ENCODE measurements at regions not wholly inside any gene's neighbourhood (a gene's known extent, or its start where the extent isn't known, plus 50 kb on each side); places are given as distances from the start of the nearest gene placed in this dataset.

DNA sequence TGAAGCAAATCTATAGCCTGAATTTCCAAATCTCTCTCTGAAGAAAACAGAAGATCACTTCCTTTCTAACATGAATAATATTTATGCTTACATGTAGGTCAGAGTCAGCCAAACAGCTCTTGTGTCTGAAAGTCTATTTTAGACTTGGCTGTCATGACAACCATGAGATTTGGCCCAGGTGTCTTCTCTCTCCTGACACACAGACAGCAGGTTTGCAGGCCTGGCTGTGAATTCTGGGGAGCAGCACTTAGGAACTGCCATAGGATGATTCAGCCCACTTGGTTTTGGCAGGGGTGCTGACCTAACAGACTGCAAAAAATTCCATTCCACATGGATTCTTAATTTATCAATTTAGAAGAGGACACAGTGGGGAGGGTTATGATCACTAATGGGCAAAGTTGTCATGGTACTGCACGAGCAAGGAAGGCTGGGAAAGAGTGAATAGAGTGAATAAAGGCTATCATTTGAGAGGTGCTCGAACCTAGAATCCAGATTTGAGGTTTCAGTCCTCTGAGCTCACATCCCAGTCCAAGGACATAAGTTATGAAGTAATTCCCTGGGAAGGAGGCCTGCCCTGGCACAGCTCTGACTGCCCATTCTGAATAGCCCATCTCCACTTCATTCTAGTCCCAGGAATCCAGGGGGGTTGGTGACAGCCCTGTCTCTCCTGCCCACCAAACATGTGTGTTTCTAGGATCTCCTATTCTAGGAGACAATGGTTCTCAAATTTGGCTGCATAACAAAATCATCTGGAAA is 453.9 kb upstream of the TRIB2 start:
- DNase-seq (ENCODE audit: low read depth) = peak; percentile 3
- H3K4me3 ChIP-seq (ENCODE audit: low read length) = no peak overlapping the region
- TF ChIP-seq, protein P1, sequence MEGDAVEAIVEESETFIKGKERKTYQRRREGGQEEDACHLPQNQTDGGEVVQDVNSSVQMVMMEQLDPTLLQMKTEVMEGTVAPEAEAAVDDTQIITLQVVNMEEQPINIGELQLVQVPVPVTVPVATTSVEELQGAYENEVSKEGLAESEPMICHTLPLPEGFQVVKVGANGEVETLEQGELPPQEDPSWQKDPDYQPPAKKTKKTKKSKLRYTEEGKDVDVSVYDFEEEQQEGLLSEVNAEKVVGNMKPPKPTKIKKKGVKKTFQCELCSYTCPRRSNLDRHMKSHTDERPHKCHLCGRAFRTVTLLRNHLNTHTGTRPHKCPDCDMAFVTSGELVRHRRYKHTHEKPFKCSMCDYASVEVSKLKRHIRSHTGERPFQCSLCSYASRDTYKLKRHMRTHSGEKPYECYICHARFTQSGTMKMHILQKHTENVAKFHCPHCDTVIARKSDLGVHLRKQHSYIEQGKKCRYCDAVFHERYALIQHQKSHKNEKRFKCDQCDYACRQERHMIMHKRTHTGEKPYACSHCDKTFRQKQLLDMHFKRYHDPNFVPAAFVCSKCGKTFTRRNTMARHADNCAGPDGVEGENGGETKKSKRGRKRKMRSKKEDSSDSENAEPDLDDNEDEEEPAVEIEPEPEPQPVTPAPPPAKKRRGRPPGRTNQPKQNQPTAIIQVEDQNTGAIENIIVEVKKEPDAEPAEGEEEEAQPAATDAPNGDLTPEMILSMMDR (IDR thresholded peaks at IDR 0.05; ENCODE audit: insufficient read depth, low read depth, low read length, missing control alignments) = no peak

DNA sequence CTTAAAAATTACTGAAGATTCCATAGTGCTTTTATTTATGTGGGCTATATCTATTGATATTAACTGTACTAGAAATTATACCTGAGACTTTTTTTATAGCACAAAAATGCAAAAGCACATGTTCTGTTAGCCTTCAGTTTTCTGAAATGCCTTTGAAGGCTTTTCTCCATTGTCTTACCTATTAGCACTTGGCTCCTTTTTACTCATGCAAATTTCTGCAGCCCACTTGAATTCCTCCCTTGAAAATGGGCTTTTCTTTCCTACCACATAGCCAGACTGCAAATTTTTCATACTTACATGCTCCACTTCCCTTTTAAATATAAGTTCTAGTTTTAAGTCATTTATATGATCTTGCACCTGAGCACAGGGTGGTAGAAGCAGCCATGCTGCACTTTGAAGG is 453.0 kb upstream of the TRIB2 start:
- no peak overlapping the region for H3K4me3 ChIP-seq (ENCODE audit: low read length)
- TF ChIP-seq, protein P1 (IDR thresholded peaks at IDR 0.05; ENCODE audit: insufficient read depth, low read depth, low read length, missing control alignments) = no peak
- no peak for DNase-seq (ENCODE audit: low read depth)

DNA sequence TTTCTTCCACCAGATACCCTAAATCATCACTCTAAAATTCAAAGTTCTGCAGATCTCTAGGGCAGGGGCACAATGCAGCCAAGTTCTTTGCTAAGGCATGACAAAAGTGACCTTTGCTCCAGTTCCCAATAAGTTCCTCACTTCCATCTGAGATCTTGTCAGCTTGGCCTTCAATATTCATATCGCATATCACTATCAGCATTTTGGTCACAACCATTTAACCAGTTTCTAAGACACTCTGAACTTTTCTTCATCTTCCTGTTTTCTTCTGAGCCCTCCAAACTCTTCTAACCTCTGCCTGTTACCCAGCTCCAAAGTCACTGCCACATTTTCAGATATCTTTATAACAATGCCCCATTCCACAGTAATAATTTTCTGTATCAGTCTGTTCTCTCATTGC is 452.6 kb upstream of the TRIB2 start:
- no peak overlapping the region for H3K4me3 ChIP-seq (ENCODE audit: low read length)
- no peak for DNase-seq (ENCODE audit: low read depth)
- TF ChIP-seq, protein P1 (IDR thresholded peaks at IDR 0.05; ENCODE audit: insufficient read depth, low read depth, low read length, missing control alignments) = no peak

DNA sequence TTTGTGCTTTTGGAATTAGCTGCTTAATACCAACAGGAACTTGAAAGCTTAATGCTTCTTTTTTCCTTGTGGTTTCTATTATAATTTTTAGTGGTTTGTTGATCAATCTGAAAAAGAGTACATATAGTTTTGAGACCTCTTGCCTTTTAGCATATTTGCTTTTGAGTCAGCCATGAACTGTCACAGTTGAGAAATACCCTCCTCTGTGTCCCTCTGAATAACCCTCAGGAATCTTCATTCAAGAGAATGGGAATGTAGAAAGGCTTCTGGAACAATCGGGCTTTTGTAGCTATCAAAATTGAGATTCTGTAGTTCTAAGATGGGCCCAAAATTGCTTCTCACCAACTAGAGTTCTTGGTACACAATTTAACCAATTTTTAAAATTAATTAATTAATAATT is 451.1 kb upstream of the TRIB2 start:
- TF ChIP-seq, protein P1 (IDR thresholded peaks at IDR 0.05; ENCODE audit: insufficient read depth, low read depth, low read length, missing control alignments) = no peak
- no peak overlapping the region for H3K4me3 ChIP-seq (ENCODE audit: low read length)
- no peak for DNase-seq (ENCODE audit: low read depth)

DNA sequence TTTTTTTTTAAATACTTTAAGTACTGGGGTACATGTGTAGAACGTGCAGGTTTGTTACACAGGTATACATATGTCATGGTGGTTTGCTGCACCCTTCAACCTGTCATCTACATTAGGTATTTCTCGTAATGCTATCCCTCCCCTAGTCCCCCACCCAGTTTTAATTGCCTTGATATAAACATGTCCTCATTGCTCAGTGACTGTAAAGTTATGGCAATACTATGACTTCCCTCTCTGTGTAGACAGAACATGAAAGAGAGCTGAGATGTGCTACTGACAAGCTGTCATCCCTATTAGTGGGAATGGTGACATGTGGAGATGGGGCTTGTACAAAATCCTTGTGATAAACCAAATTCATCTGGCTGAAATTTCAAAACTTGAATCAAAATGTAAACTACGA is 449.7 kb upstream of the TRIB2 start:
- TF ChIP-seq, protein P1 (IDR thresholded peaks at IDR 0.05; ENCODE audit: insufficient read depth, low read depth, low read length, missing control alignments) = no peak
- DNase-seq (ENCODE audit: low read depth) = no peak
- no peak overlapping the region for H3K4me3 ChIP-seq (ENCODE audit: low read length)

DNA sequence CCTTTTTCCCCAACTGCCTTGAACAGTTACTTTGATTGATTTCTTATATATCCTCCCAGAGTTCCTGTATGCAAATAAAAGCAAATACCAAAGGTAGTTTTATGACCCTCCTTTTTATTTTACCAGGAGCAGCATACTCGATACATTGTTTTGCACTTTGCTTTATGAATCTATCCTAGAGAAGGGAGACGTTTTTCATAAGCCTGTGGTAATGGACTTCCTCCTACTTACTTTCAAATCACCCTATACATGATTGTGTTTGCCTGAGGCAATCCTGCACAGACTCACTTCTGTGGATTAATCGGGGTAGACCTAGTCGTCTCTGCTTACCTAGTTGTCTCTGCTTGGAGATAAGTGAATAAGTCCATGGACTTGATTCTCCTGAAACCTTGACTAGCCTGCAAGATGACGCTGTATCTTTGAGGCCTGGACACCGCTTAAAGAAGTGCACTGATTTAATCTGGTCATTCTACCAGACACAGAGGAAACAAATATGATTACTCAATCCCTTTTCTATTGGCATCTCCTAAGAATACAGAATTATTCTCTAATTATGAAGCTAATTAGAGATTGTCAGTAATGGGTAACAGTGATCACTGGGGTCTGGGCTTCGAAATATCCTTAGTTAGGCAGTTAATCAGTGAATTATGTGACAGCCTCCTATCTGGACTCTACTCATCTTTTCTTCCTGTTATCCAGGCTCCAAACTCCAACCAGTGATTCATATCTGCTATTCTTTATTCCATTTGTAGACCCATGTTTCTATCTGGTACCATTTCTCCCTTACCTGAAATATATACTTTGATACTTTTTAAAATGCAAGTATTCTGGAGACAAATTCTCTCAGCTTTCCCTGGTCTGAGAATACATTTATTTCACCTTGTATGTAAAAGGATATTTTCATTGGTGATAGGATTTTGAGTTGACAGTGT is 447.4 kb upstream of the TRIB2 start:
- TF ChIP-seq, protein P1 (IDR thresholded peaks at IDR 0.05; ENCODE audit: insufficient read depth, low read depth, low read length, missing control alignments) = no peak
- no peak overlapping the region for H3K4me3 ChIP-seq (ENCODE audit: low read length)
- DNase-seq (ENCODE audit: low read depth) = peak; percentile 17
